MCF 10A (cell line): ENCODE measurements at regions not wholly inside any gene's neighbourhood (a gene's known extent, or its start where the extent isn't known, plus 50 kb on each side); places are given as distances from the start of the nearest gene placed in this dataset.

ENCODE experiments used
- BruUV-seq: library from RNA; stranded (reverse); fragments of 400-500 nt; replicated peaks from 2 replicates; lab custom pipeline; 2021; lab: Mats Ljungman, UMichigan
- CTCF ChIA-PET: fragments of 300-600 bp; sonication (Branson Sonifier 250); formaldehyde crosslinking; extraction: SDS; loops from one replicate; lab custom pipeline; 2021; ENCODE audit warnings: antibody characterized with exemption, inconsistent platforms; lab: Yijun Ruan, JAX
- POLR2A ChIA-PET: fragments of 300-600, 350-650 bp; sonication (Branson Sonifier 250); formaldehyde crosslinking; extraction: SDS; loops from one replicate; lab custom pipeline; 2020; ENCODE audit warnings: antibody characterized with exemption, inconsistent platforms; lab: Yijun Ruan, JAX
- DNase-seq: peaks from one replicate; pipeline ENCODE4 v3.0.0-alpha.2; 2018; ENCODE audit not compliant: unreplicated experiment
- H3K27ac Mint-ChIP-seq: one replicate; pipeline ENCODE4 v1.8.0; 2022; ENCODE audit warnings: mild to moderate bottlenecking, low read depth, mixed read lengths; ENCODE audit not compliant: unreplicated experiment
- H3K27me3 Mint-ChIP-seq: one replicate; pipeline ENCODE4 v1.8.0; 2022; ENCODE audit warnings: mixed read lengths; ENCODE audit not compliant: insufficient read depth, unreplicated experiment
- H3K36me3 Mint-ChIP-seq: one replicate; pipeline ENCODE4 v1.8.0; 2022; ENCODE audit warnings: mild to moderate bottlenecking, moderate library complexity, mixed read lengths; ENCODE audit not compliant: insufficient read depth, unreplicated experiment
- H3K4me1 Mint-ChIP-seq: one replicate; pipeline ENCODE4 v1.8.0; 2022; ENCODE audit warnings: mixed read lengths; ENCODE audit not compliant: insufficient read depth, unreplicated experiment
- H3K4me3 Mint-ChIP-seq: one replicate; pipeline ENCODE4 v1.8.0; 2022; ENCODE audit warnings: mild to moderate bottlenecking, moderate library complexity, mixed read lengths; ENCODE audit not compliant: unreplicated experiment
- H3K9me3 Mint-ChIP-seq: one replicate; pipeline ENCODE4 v1.8.0; 2022; ENCODE audit warnings: mixed read lengths; ENCODE audit not compliant: unreplicated experiment
- CTCF ChIP-seq: fragments of 200-600 bp; IDR thresholded peaks from one replicate; pipeline ENCODE4 v1.8.0; 2022; ENCODE audit warnings: antibody characterized with exemption, mild to moderate bottlenecking; ENCODE audit not compliant: unreplicated experiment
- intact Hi-C: fragments of 100-400 bp; cut with micrococcal nuclease; formaldehyde crosslinking; loops from 2 replicates; pipeline ENCODE4 v1.14.1; 2022

GRCh38 chr3:110343945-110344344 is 727.7 kb upstream of the NECTIN3 start:
- H3K4me1 Mint-ChIP-seq = peaks cover 33% of the 10 kb centered on the region
- ChIA-PET CTCF (interaction anchor here (0.7 kb wide), 1 partner anchor 32 kb away, joined by 3 read pairs; no protein-coding TSS in a partner anchor), POLR2A (no interaction called here)
- TF ChIP-seq CTCF = no peak
- no peaks in the 10 kb centered on the region for H3K36me3 Mint-ChIP-seq
- no peak for DNase-seq
- no peaks in the 10 kb centered on the region for H3K27me3 Mint-ChIP-seq
- peak overlapping the region; percentile 71 for H3K27ac Mint-ChIP-seq
- BruUV-seq = no TSS peak
- intact Hi-C loops = no loop called here
- no peaks in the 10 kb centered on the region for H3K9me3 Mint-ChIP-seq
- no peak overlapping the region for H3K4me3 Mint-ChIP-seq

GRCh38 chr3:110344487-110344886 is 727.1 kb upstream of the NECTIN3 start:
- Mint-ChIP-seq H3K4me3 (no peak overlapping the region), H3K36me3 (no peaks in the 10 kb centered on the region), H3K27ac (no peak overlapping the region), H3K27me3 (no peaks in the 10 kb centered on the region), H3K4me1 (peaks cover 33% of the 10 kb centered on the region), H3K9me3 (no peaks in the 10 kb centered on the region)
- intact Hi-C loops = no loop called here
- BruUV-seq = no TSS peak
- TF ChIP-seq CTCF = no peak
- no peak for DNase-seq
- ChIA-PET POLR2A (interaction anchor here (0.6 kb wide), 1 partner anchor 114 kb away, joined by 3 read pairs; no protein-coding TSS in a partner anchor), CTCF (interaction anchor here (0.7 kb wide), 1 partner anchor 31 kb away, joined by 3 read pairs; no protein-coding TSS in a partner anchor)

GRCh38 chr3:110344897-110345767 is 726.5 kb upstream of the NECTIN3 start:
- no peaks in the 10 kb centered on the region for H3K36me3 Mint-ChIP-seq
- BruUV-seq = no TSS peak
- ChIA-PET POLR2A (interaction anchor here (0.6 kb wide), 1 partner anchor 114 kb away, joined by 3 read pairs; no protein-coding TSS in a partner anchor), CTCF (interaction anchor here (1.2 kb wide), 1 partner anchor 31 kb away, joined by 3 read pairs; no protein-coding TSS in a partner anchor)
- intact Hi-C loops = no loop called here
- no peak for TF ChIP-seq CTCF
- peaks cover 33% of the 10 kb centered on the region for H3K4me1 Mint-ChIP-seq
- DNase-seq = no peak
- H3K27me3 Mint-ChIP-seq = no peaks in the 10 kb centered on the region
- no peaks in the 10 kb centered on the region for H3K9me3 Mint-ChIP-seq
- H3K27ac Mint-ChIP-seq = no peak overlapping the region
- no peak overlapping the region for H3K4me3 Mint-ChIP-seq

GRCh38 chr3:110349295-110349694 is 722.3 kb upstream of the NECTIN3 start:
- Mint-ChIP-seq H3K4me3 (no peak overlapping the region), H3K27me3 (no peaks in the 10 kb centered on the region), H3K36me3 (no peaks in the 10 kb centered on the region), H3K27ac (no peak overlapping the region), H3K4me1 (peaks cover 4% of the 10 kb centered on the region), H3K9me3 (no peaks in the 10 kb centered on the region)
- DNase-seq = no peak
- no peak for TF ChIP-seq CTCF
- POLR2A ChIA-PET = no interaction called here
- CTCF ChIA-PET = no interaction called here
- intact Hi-C loops = no loop called here
- no TSS peak for BruUV-seq
